ENCODE measurements at regions not wholly inside any gene's neighbourhood (a gene's known extent, or its start where the extent isn't known, plus 50 kb on each side); places are given as distances from the start of the nearest gene placed in this dataset.

DNA sequence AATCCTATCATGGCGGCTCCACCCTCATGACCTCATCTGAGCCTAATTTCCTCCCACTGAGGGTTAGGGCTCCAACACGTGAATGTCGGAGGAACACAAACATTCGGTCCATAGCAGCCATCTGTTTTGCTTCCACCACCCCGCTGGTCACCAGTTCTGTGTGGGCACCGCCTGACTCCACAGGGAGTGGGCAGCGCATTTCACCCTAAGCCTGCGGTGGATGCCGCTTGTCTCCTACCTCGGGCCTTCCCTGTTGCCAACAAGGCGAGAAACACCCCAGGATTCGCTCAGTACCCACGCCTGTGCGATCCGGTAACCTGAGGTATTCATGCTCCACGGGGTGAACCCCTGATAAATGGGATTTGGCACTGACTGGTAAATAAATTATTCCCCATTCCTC is 95.2 kb upstream of the PPP2R5C start (continued):
- TF ChIP-seq ATF2 (IDR thresholded peaks at IDR 0.05; ENCODE audit: low read length) (no peak), BACH1 (IDR thresholded peaks at IDR 0.05; ENCODE audit: low read length) (no peak), NRF1 (IDR thresholded peaks at IDR 0.05; ENCODE audit: low read depth, low read length) (no peak), JUND (IDR thresholded peaks at IDR 0.05; ENCODE audit: low read length) (no peak)
